HCT116 (cell line): ENCODE measurements at regions not wholly inside any gene's neighbourhood (a gene's known extent, or its start where the extent isn't known, plus 50 kb on each side); places are given as distances from the start of the nearest gene placed in this dataset.

Source experiments
- ATAC-seq: fragments of 200-7000 bp; cut with Tn5 transposase; 2 replicates; pipeline ENCODE4 v1.9.1; 2020; ENCODE audit warnings: mild to moderate bottlenecking, moderate library complexity
- BruUV-seq: library from RNA; stranded (reverse); fragments of 400-500 nt; replicated peaks from 2 replicates; lab custom pipeline; 2021; lab: Mats Ljungman, UMichigan
- CTCF ChIA-PET: fragments of 300-600 bp; sonication (Branson Sonifier 250); formaldehyde crosslinking; loops from one replicate; lab custom pipeline; 2021; ENCODE audit warnings: antibody characterized with exemption; lab: Charles Lee
- POLR2A ChIA-PET: fragments of 300-600, 350-600 bp; sonication (Branson Sonifier 250); formaldehyde crosslinking; loops from one replicate; lab custom pipeline; 2021; ENCODE audit warnings: antibody characterized with exemption; lab: Charles Lee
- RAD21 ChIA-PET, 2 experiments: fragments of 300-600 bp; sonication (Branson Sonifier 250); formaldehyde crosslinking; loops; one replicate each; lab custom pipeline; 2023; ENCODE audit warnings: low total read pairs in 2 of 2; ENCODE audit not compliant: uncharacterized antibody in 2 of 2, unreplicated experiment in 2 of 2, low non-redundant PET in 1 of 2; lab: Charles Lee
- DNase-seq: peaks from one replicate; pipeline ENCODE4 v3.0.0-alpha.2; 2010; ENCODE audit warnings: low read depth, low spot score
- H2AFZ ChIP-seq: fragments of 200-600 bp; shearing (Covaris generic), sonication (generic); 2 replicates; pipeline ENCODE4 v1.6.1; 2017; ENCODE audit warnings: low read depth, mixed run types, mixed read lengths, antibody characterized with exemption, low read length; ENCODE audit not compliant: poor library complexity, severe bottlenecking
- H3K27ac ChIP-seq: 2 replicates; pipeline ENCODE4 v1.5.1; 2012; ENCODE audit warnings: low read depth, low read length
- H3K27me3 ChIP-seq: fragments of 200-600 bp; sonication (generic); 2 replicates; pipeline ENCODE4 v1.6.1; 2016; ENCODE audit warnings: mixed run types, low read length, mixed read lengths; ENCODE audit not compliant: insufficient read depth
- H3K36me3 ChIP-seq, 2 experiments: fragments of 200-500 bp in 1 of 2; fragments of 200-600 bp in 1 of 2; sonication (Bioruptor generic) in 1 of 2; sonication (generic) in 1 of 2; 2 replicates each; pipeline versions ENCODE4 v1.5.1 to v1.6.1; 2014 to 2016; ENCODE audit warnings: low read length in 2 of 2, inconsistent platforms in 1 of 2, mixed read lengths in 1 of 2, mixed run types in 1 of 2; ENCODE audit not compliant: insufficient read depth in 2 of 2, control insufficient read depth in 1 of 2
- H3K4me1 ChIP-seq, 2 experiments: fragments of 200-600 bp in 1 of 2; sonication (generic) in 1 of 2; 2 replicates each; pipeline versions ENCODE4 v1.5.1 to v1.6.1; 2012 to 2017; ENCODE audit warnings: low read length in 2 of 2, inconsistent platforms in 1 of 2, mild to moderate bottlenecking in 1 of 2, mixed read lengths in 1 of 2, mixed run types in 1 of 2, moderate library complexity in 1 of 2; ENCODE audit not compliant: insufficient read depth in 2 of 2, control insufficient read depth in 1 of 2
- H3K4me2 ChIP-seq: fragments of 200-600 bp; sonication (generic); 2 replicates; pipeline ENCODE4 v1.6.1; 2017; ENCODE audit warnings: mixed run types, low read length, mixed read lengths
- H3K4me3 ChIP-seq, 2 experiments: fragments of 200-600 bp in 1 of 2; sonication (generic) in 1 of 2; replicated peaks in 1 of 2; 2 replicates each; pipeline ENCODE4 v1.5.1; 2011 to 2016; ENCODE audit warnings: low read length in 2 of 2, control low read depth in 1 of 2, low read depth in 1 of 2, mild to moderate bottlenecking in 1 of 2, mixed read lengths in 1 of 2, mixed run types in 1 of 2
- H3K79me2 ChIP-seq: fragments of 200-600 bp; sonication (generic); 2 replicates; pipeline ENCODE4 v1.6.1; 2017; ENCODE audit warnings: mild to moderate bottlenecking, mixed run types, low read length, moderate library complexity, mixed read lengths; ENCODE audit not compliant: insufficient read depth
- H3K9ac ChIP-seq: fragments of 200-600 bp; sonication (generic); 2 replicates; pipeline ENCODE4 v1.6.1; 2016; ENCODE audit warnings: low read length, mixed read lengths
- H3K9me2 ChIP-seq: fragments of 200-600 bp; sonication (generic), shearing (Covaris generic); 2 replicates; pipeline ENCODE4 v1.6.1; 2017; ENCODE audit warnings: mixed run types, mild to moderate bottlenecking, moderate library complexity; ENCODE audit not compliant: insufficient read depth
- H3K9me3 ChIP-seq, 2 experiments: fragments of 200-500 bp in 1 of 2; fragments of 200-600 bp in 1 of 2; sonication (Bioruptor generic) in 1 of 2; sonication (generic) in 1 of 2; 2 replicates each; pipeline ENCODE4 v1.6.1; 2014 to 2017; ENCODE audit warnings: low read length in 2 of 2, mixed read lengths in 2 of 2, inconsistent platforms in 1 of 2, low read depth in 1 of 2, mild to moderate bottlenecking in 1 of 2, mixed run types in 1 of 2, moderate library complexity in 1 of 2; ENCODE audit not compliant: control insufficient read depth in 1 of 2, insufficient read depth in 1 of 2
- H4K20me1 ChIP-seq: fragments of 200-600 bp; sonication (generic), shearing (Covaris generic); 2 replicates; pipeline ENCODE4 v1.6.1; 2017; ENCODE audit warnings: mixed run types, mild to moderate bottlenecking, moderate library complexity; ENCODE audit not compliant: insufficient read depth
- CBX3 ChIP-seq: IDR thresholded peaks from 2 replicates; pipeline ENCODE4 v1.6.1; 2012; ENCODE audit warnings: low read depth
- CEBPB ChIP-seq: IDR thresholded peaks from 2 replicates; pipeline ENCODE4 v1.6.1; 2012; ENCODE audit warnings: low read depth
- CTCF ChIP-seq, 3 experiments: fragments of 200-600 bp in 1 of 3; sonication (generic) in 1 of 3; IDR thresholded peaks in 2 of 3; conservative IDR thresholded peaks in 1 of 3; 2 replicates each; pipeline ENCODE4 v1.5.1; 2012 to 2017; ENCODE audit warnings: low read depth in 2 of 3, low read length in 2 of 3, antibody characterized with exemption in 1 of 3, borderline replicate concordance in 1 of 3, control low read depth in 1 of 3, mild to moderate bottlenecking in 1 of 3, mixed read lengths in 1 of 3, mixed run types in 1 of 3, moderate library complexity in 1 of 3; ENCODE audit not compliant: insufficient read depth in 1 of 3
- EGR1 ChIP-seq: IDR thresholded peaks from 2 replicates; pipeline ENCODE4 v1.6.1; 2012; ENCODE audit warnings: low read depth
- ELF1 ChIP-seq: IDR thresholded peaks from 2 replicates; pipeline ENCODE4 v1.6.1; 2012; ENCODE audit warnings: low read depth, borderline replicate concordance
- EZH2phosphoT487 ChIP-seq: fragments of 200-600 bp; IDR thresholded peaks from 2 replicates; pipeline ENCODE4 v1.6.1; 2018; ENCODE audit warnings: antibody characterized with exemption, borderline replicate concordance
- FOSL1 ChIP-seq: IDR thresholded peaks from 2 replicates; pipeline ENCODE4 v1.6.1; 2012; ENCODE audit warnings: low read depth
- JUND ChIP-seq: IDR thresholded peaks from 2 replicates; pipeline ENCODE4 v1.6.1; 2012
- POLR2AphosphoS5 ChIP-seq: IDR thresholded peaks from 2 replicates; pipeline ENCODE4 v1.6.1; 2011; ENCODE audit warnings: mild to moderate bottlenecking, low read depth, low read length, moderate library complexity
- SIN3A ChIP-seq: IDR thresholded peaks from 2 replicates; pipeline ENCODE4 v1.6.1; 2012; ENCODE audit warnings: low read depth
- SP1 ChIP-seq: IDR thresholded peaks from 2 replicates; pipeline ENCODE4 v1.6.1; 2012; ENCODE audit warnings: low read depth
- SRF ChIP-seq: IDR thresholded peaks from 2 replicates; pipeline ENCODE4 v1.6.1; 2012; ENCODE audit warnings: low read depth
- ZBTB33 ChIP-seq: IDR thresholded peaks from 2 replicates; pipeline ENCODE4 v1.6.1; 2011; ENCODE audit warnings: mild to moderate bottlenecking, low read length, moderate library complexity; ENCODE audit not compliant: insufficient replicate concordance; ENCODE audit errors: extremely low read depth
- ZFX ChIP-seq: fragments of 450-650 bp; IDR thresholded peaks from 2 replicates; pipeline ENCODE4 v1.6.1; 2017
- intact Hi-C: fragments of 100-400 bp; cut with micrococcal nuclease; formaldehyde crosslinking; loops from 2 replicates; pipeline ENCODE4 v1.10.0; 2022

GRCh38 chr1:187862506-187862905, 1033.8 kb downstream of the PLA2G4A start:
- RAD21 ChIA-PET: no interaction called here
- no peak overlapping the region for H3K4me3 ChIP-seq
- CTCF ChIA-PET: no interaction called here
- no peak overlapping the region for H3K27ac ChIP-seq
- TF ChIP-seq CEBPB (peak; percentile 46; the same call in 1 of the 2 replicates), SIN3A (no peak), CBX3 (no peak), SP1 (peak; percentile 31; the same call in 1 of the 2 replicates)
- TF ChIP-seq, all 23 proteins: peak for 2
- BruUV-seq: no TSS peak
- H3K4me1 ChIP-seq: peaks cover 4 to 8% of the 10 kb centered on the region in 2 experiments; a peak in 3 of 4 replicates
- 0 out of 2 replicates have a peak overlapping the region, but pooled peaks have one; percentile 18 for H3K4me2 ChIP-seq
- DNase-seq (no peak), ATAC-seq (no peak)
- H3K9me3 ChIP-seq: no peaks in the 10 kb centered on the region
- no peaks in the 10 kb centered on the region for H3K79me2 ChIP-seq
- no peak overlapping the region for H2AFZ ChIP-seq
- H3K9ac ChIP-seq: no peak overlapping the region
- H3K27me3 ChIP-seq: no peaks in the 10 kb centered on the region
- H3K9me2 ChIP-seq: 0 out of 2 replicates have a peak, but pooled peaks cover 5% of the 10 kb centered on the region
- intact Hi-C loops: no loop called here
- H4K20me1 ChIP-seq: no peaks in the 10 kb centered on the region
- no peaks in the 10 kb centered on the region for H3K36me3 ChIP-seq
- POLR2A ChIA-PET: no interaction called here

GRCh38 chr1:187870552-187870951, 1041.8 kb downstream of the PLA2G4A start:
- Histone ChIP-seq H3K9me3 (no peaks in the 10 kb centered on the region), H3K36me3 (no peaks in the 10 kb centered on the region), H2AFZ (no peak overlapping the region), H3K27me3 (no peaks in the 10 kb centered on the region), H3K4me1 (no peaks in the 10 kb centered on the region), H4K20me1 (no peaks in the 10 kb centered on the region), H3K4me3 (no peak overlapping the region), H3K9ac (no peak overlapping the region)
- DNase-seq: no peak
- no TSS peak for BruUV-seq
- ChIA-PET POLR2A (no interaction called here), RAD21 (no interaction called here)
- ATAC-seq: no peak
- TF ChIP-seq SRF (no peak), JUND (no peak), POLR2AphosphoS5 (no peak), ZBTB33 (no peak), SIN3A (no peak), FOSL1 (no peak), EGR1 (no peak), ZFX (no peak), ELF1 (no peak), EZH2phosphoT487 (no peak), CBX3 (no peak), CTCF (IDR thresholded peaks at IDR 0.05 in 2 of 3, conservative IDR thresholded peaks at IDR 0.05 in 1 of 3; ENCODE audit: borderline replicate concordance in 1 of 3, insufficient read depth in 1 of 3, low read depth in 2 of 3, low read length in 2 of 3) (no peak)
- TF ChIP-seq, all 23 proteins: peak for 0
- no peaks in the 10 kb centered on the region for H3K79me2 ChIP-seq
- no peak overlapping the region for H3K4me2 ChIP-seq
- no peaks in the 10 kb centered on the region for H3K9me2 ChIP-seq
- CTCF ChIA-PET: no interaction called here
- H3K27ac ChIP-seq: no peak overlapping the region
- intact Hi-C loops: no loop called here
